ENCODE measurements at regions not wholly inside any gene's neighbourhood (a gene's known extent, or its start where the extent isn't known, plus 50 kb on each side); places are given as distances from the start of the nearest gene placed in this dataset.

GRCh38 chr18:60549338-60549960 is 176.9 kb upstream of the MC4R start:
- Histone ChIP-seq H3K4me3 (ENCODE audit: low read depth, low read length, poor library complexity, severe bottlenecking) (no peak overlapping the region), H3K4me1 (ENCODE audit: insufficient read depth, low read length, poor library complexity, severe bottlenecking) (no peaks in the 10 kb centered on the region), H3K9me3 (ENCODE audit: low read length) (no peaks in the 10 kb centered on the region), H3K79me2 (ENCODE audit: insufficient read depth, low read depth, low read length) (no peaks in the 10 kb centered on the region), H3K4me2 (ENCODE audit: low read length) (no peak overlapping the region), H3K27ac (ENCODE audit: low read depth, low read length, poor library complexity, severe bottlenecking) (no peak overlapping the region), H2AFZ (ENCODE audit: low read length) (no peak overlapping the region), H3K36me3 (ENCODE audit: insufficient read depth, low read length) (no peaks in the 10 kb centered on the region), H4K20me1 (ENCODE audit: insufficient read depth, low read length) (no peaks in the 10 kb centered on the region), H3K9me2 (ENCODE audit: insufficient read depth, low read length) (no peaks in the 10 kb centered on the region)
- TF ChIP-seq EZH2phosphoT487 (IDR thresholded peaks at IDR 0.05; ENCODE audit: borderline replicate concordance, low read depth, low read length): no peak
- TF ChIP-seq, protein P1, sequence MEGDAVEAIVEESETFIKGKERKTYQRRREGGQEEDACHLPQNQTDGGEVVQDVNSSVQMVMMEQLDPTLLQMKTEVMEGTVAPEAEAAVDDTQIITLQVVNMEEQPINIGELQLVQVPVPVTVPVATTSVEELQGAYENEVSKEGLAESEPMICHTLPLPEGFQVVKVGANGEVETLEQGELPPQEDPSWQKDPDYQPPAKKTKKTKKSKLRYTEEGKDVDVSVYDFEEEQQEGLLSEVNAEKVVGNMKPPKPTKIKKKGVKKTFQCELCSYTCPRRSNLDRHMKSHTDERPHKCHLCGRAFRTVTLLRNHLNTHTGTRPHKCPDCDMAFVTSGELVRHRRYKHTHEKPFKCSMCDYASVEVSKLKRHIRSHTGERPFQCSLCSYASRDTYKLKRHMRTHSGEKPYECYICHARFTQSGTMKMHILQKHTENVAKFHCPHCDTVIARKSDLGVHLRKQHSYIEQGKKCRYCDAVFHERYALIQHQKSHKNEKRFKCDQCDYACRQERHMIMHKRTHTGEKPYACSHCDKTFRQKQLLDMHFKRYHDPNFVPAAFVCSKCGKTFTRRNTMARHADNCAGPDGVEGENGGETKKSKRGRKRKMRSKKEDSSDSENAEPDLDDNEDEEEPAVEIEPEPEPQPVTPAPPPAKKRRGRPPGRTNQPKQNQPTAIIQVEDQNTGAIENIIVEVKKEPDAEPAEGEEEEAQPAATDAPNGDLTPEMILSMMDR (conservative IDR thresholded peaks at IDR 0.05; ENCODE audit: low read length): peak; percentile 81
- ChIA-PET POLR2A (interaction anchor here (0.6 kb wide), 1 partner anchor 120 kb away, joined by 4 read pairs; no protein-coding TSS in a partner anchor), CTCF (ENCODE audit: unreplicated experiment) (no interaction called here)
- DNase-seq (ENCODE audit: low spot score): peak; percentile 70
- no TSS peak for BruUV-seq (replicated peaks)
- intact Hi-C loops (cut with micrococcal nuclease; ENCODE audit: unreplicated experiment): loop anchor here (2.0 to 5.0 kb wide), 3 partner anchors 553 to 767 kb away; no protein-coding TSS in a partner anchor

DNA sequence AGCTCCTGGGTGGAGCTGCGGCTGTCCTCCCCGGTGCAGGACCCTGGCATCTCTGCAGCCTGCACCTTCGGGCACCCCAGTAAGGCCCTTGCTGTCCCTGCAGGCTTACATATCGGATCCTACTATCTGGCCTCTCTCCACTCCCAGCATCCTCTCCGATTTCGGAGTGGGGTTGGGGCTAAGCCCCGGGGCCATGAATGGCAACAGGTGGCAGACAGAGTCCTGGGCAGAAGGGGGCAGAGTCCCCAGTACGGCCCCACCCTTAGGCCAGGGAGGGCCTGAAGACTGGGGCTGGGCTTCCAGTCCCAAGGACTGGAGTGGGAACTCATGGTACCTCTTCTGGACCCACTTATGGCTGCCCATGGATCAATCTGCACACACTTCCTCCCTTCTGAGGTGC is 180.4 kb upstream of the MC4R start:
- no TSS peak for BruUV-seq (replicated peaks)
- Histone ChIP-seq H3K4me1 (ENCODE audit: insufficient read depth, low read length, poor library complexity, severe bottlenecking) (no peaks in the 10 kb centered on the region), H3K79me2 (ENCODE audit: insufficient read depth, low read depth, low read length) (no peaks in the 10 kb centered on the region), H2AFZ (ENCODE audit: low read length) (no peak overlapping the region), H3K36me3 (ENCODE audit: insufficient read depth, low read length) (no peaks in the 10 kb centered on the region), H3K4me3 (ENCODE audit: low read depth, low read length, poor library complexity, severe bottlenecking) (no peak overlapping the region), H3K9me2 (ENCODE audit: insufficient read depth, low read length) (no peaks in the 10 kb centered on the region), H3K4me2 (ENCODE audit: low read length) (no peak overlapping the region), H3K9me3 (ENCODE audit: low read length) (no peaks in the 10 kb centered on the region), H3K27ac (ENCODE audit: low read depth, low read length, poor library complexity, severe bottlenecking) (no peak overlapping the region), H4K20me1 (ENCODE audit: insufficient read depth, low read length) (no peaks in the 10 kb centered on the region)
- POLR2A ChIA-PET: no interaction called here
- TF ChIP-seq, protein P1 (conservative IDR thresholded peaks at IDR 0.05; ENCODE audit: low read length): no peak
- no peak for TF ChIP-seq EZH2phosphoT487 (IDR thresholded peaks at IDR 0.05; ENCODE audit: borderline replicate concordance, low read depth, low read length)
- intact Hi-C loops (cut with micrococcal nuclease; ENCODE audit: unreplicated experiment): no loop called here
- DNase-seq (ENCODE audit: low spot score): no peak
- CTCF ChIA-PET (ENCODE audit: unreplicated experiment): no interaction called here

DNA sequence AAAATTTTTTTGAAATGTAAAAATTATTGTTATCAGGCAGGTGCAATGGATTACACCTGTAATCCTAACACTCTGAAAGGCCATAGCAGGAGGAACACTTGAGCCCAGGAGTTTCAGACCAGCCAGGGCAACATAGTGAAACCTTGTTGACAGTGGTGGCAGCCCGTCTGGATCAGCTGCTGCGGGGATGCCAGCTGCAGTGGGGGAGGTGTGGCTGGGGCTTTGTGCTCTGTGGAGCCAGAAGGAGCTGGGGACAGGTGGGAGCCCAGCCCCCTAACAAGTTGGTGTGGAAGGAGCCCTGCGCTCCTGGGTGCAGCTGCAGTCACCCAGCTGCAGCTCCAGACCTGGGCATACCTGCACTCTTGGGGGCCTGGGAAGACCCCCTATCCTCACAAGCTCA is 182.4 kb upstream of the MC4R start:
- no peaks in the 10 kb centered on the region for H3K9me2 ChIP-seq (ENCODE audit: insufficient read depth, low read length)
- H3K4me1 ChIP-seq (ENCODE audit: insufficient read depth, low read length, poor library complexity, severe bottlenecking): no peaks in the 10 kb centered on the region
- no peaks in the 10 kb centered on the region for H3K36me3 ChIP-seq (ENCODE audit: insufficient read depth, low read length)
- no peak overlapping the region for H3K4me2 ChIP-seq (ENCODE audit: low read length)
- ChIA-PET POLR2A (no interaction called here), CTCF (ENCODE audit: unreplicated experiment) (no interaction called here)
- no TSS peak for BruUV-seq (replicated peaks)
- no peaks in the 10 kb centered on the region for H3K79me2 ChIP-seq (ENCODE audit: insufficient read depth, low read depth, low read length)
- H3K9me3 ChIP-seq (ENCODE audit: low read length): no peaks in the 10 kb centered on the region
- no peak overlapping the region for H2AFZ ChIP-seq (ENCODE audit: low read length)
- H3K27ac ChIP-seq (ENCODE audit: low read depth, low read length, poor library complexity, severe bottlenecking): no peak overlapping the region
- no peak overlapping the region for H3K4me3 ChIP-seq (ENCODE audit: low read depth, low read length, poor library complexity, severe bottlenecking)
- no peak for DNase-seq (ENCODE audit: low spot score)
- no peak for TF ChIP-seq EZH2phosphoT487 (IDR thresholded peaks at IDR 0.05; ENCODE audit: borderline replicate concordance, low read depth, low read length)
- H4K20me1 ChIP-seq (ENCODE audit: insufficient read depth, low read length): no peaks in the 10 kb centered on the region
- intact Hi-C loops (cut with micrococcal nuclease; ENCODE audit: unreplicated experiment): no loop called here

All from OCI-LY7 (cell line).